Prostate gland (tissue), 2 donors: ENCODE measurements at regions not wholly inside any gene's neighbourhood (a gene's known extent, or its start where the extent isn't known, plus 50 kb on each side); places are given as distances from the start of the nearest gene placed in this dataset.
"Not testable (repeated sequence)": the region's sequence is repeated elsewhere in the genome, so short reads cannot be mapped to it uniquely, and the experiment has no call there.

ENCODE experiments used
- POLR2A ChIP-seq: fragments of 450-650 bp; IDR thresholded peaks from one replicate; pipeline ENCODE4 v1.6.1; 2016; ENCODE audit warnings: antibody characterized with exemption, mild to moderate bottlenecking
- TF ChIP-seq, protein P1 (sequence below), 4 experiments: fragments of 200-600 bp in 2 of 4; fragments of 450-650 bp in 2 of 4; sonication (generic) in 2 of 4; IDR thresholded peaks; 1 replicate in 3 of 4; 2 replicates in 1 of 4; pipeline ENCODE4 v1.5.1; 2016 to 2019; ENCODE audit warnings: antibody characterized with exemption in 4 of 4, mild to moderate bottlenecking in 2 of 4, moderate library complexity in 2 of 4

GRCh38 chr15:39037611-39038010 lies 473.0 kb upstream of the RASGRP1 start:
- TF ChIP-seq, protein P1, sequence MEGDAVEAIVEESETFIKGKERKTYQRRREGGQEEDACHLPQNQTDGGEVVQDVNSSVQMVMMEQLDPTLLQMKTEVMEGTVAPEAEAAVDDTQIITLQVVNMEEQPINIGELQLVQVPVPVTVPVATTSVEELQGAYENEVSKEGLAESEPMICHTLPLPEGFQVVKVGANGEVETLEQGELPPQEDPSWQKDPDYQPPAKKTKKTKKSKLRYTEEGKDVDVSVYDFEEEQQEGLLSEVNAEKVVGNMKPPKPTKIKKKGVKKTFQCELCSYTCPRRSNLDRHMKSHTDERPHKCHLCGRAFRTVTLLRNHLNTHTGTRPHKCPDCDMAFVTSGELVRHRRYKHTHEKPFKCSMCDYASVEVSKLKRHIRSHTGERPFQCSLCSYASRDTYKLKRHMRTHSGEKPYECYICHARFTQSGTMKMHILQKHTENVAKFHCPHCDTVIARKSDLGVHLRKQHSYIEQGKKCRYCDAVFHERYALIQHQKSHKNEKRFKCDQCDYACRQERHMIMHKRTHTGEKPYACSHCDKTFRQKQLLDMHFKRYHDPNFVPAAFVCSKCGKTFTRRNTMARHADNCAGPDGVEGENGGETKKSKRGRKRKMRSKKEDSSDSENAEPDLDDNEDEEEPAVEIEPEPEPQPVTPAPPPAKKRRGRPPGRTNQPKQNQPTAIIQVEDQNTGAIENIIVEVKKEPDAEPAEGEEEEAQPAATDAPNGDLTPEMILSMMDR (IDR thresholded peaks at IDR 0.05): not testable (repeated sequence)
- not testable (repeated sequence) for TF ChIP-seq POLR2A
